Suprapubic skin (tissue), 3 donors: ENCODE measurements at regions not wholly inside any gene's neighbourhood (a gene's known extent, or its start where the extent isn't known, plus 50 kb on each side); places are given as distances from the start of the nearest gene placed in this dataset.

Experiments
- EP300 ChIP-seq: sonication (generic); formaldehyde crosslinking; IDR thresholded peaks from one replicate; pipeline ENCODE4 v1.6.1; 2017; ENCODE audit warnings: antibody characterized with exemption
- POLR2A ChIP-seq, 2 donors: fragments of 450-650 bp; IDR thresholded peaks; one replicate each; pipeline ENCODE4 v1.6.1; 2017; ENCODE audit warnings: antibody characterized with exemption in 2 of 2, mild to moderate bottlenecking in 2 of 2, moderate library complexity in 2 of 2
- TF ChIP-seq, protein P1 (sequence below), 2 donors: fragments of 200-600 bp in 1 of 2; fragments of 450-650 bp in 1 of 2; sonication (generic) in 1 of 2; IDR thresholded peaks; one replicate each; pipeline ENCODE4 v1.5.1; 2016 to 2019; ENCODE audit warnings: antibody characterized with exemption in 2 of 2, mild to moderate bottlenecking in 1 of 2, moderate library complexity in 1 of 2

DNA sequence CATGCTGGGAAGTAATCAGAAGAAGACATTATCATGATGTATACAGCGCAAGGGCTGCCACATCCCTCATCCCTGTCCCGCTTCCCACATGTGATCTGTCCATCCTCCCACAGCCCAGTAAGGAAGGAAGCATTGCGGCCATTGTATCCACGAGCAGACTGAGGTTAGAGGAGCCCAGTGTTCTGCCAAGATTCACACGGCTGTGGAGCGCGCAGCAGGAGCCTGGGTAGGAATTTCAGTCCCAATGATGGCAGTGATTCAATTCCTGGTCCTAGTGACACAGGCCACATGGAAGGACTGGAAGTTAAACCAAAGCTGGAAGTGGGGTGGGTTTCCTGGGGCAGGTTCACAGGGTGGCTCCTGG is 89.2 kb downstream of the RTL6 start:
- TF ChIP-seq EP300 (no peak), POLR2A (IDR thresholded peaks at IDR 0.05) (no peak)
- TF ChIP-seq, protein P1, sequence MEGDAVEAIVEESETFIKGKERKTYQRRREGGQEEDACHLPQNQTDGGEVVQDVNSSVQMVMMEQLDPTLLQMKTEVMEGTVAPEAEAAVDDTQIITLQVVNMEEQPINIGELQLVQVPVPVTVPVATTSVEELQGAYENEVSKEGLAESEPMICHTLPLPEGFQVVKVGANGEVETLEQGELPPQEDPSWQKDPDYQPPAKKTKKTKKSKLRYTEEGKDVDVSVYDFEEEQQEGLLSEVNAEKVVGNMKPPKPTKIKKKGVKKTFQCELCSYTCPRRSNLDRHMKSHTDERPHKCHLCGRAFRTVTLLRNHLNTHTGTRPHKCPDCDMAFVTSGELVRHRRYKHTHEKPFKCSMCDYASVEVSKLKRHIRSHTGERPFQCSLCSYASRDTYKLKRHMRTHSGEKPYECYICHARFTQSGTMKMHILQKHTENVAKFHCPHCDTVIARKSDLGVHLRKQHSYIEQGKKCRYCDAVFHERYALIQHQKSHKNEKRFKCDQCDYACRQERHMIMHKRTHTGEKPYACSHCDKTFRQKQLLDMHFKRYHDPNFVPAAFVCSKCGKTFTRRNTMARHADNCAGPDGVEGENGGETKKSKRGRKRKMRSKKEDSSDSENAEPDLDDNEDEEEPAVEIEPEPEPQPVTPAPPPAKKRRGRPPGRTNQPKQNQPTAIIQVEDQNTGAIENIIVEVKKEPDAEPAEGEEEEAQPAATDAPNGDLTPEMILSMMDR (IDR thresholded peaks at IDR 0.05), result no peak
